22Rv1 (cell line): ENCODE measurements at regions not wholly inside any gene's neighbourhood (a gene's known extent, or its start where the extent isn't known, plus 50 kb on each side); places are given as distances from the start of the nearest gene placed in this dataset.

Experiments used
- ZFX ChIP-seq: fragments of 450-650 bp; IDR thresholded peaks from 2 replicates; pipeline ENCODE4 v1.6.1; 2017; ENCODE audit warnings: antibody characterized with exemption, borderline replicate concordance
- TF ChIP-seq, protein P1 (sequence below): fragments of 450-650 bp; IDR thresholded peaks from 2 replicates; pipeline ENCODE4 v1.5.1; 2017; ENCODE audit warnings: mild to moderate bottlenecking

DNA sequence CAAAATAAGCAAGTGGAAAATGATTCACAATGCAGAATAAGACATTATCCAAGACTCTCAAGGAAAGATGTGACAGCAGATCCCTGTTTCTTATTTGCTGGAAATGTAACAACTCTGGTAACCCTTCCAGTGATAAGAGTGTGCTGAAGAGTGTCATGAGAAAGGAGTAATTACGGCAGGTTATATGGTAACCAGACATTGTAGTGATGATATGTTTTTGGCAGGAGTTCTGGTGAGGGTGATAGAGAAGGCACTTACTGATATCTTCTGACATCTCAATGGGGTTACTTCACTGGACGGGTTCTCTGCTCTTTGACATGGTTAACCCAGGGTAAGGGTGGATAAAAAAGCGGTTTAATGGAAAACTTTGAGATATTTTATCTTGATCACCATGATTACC lies 1270.9 kb downstream of the CDH11 start:
- TF ChIP-seq, protein P1, sequence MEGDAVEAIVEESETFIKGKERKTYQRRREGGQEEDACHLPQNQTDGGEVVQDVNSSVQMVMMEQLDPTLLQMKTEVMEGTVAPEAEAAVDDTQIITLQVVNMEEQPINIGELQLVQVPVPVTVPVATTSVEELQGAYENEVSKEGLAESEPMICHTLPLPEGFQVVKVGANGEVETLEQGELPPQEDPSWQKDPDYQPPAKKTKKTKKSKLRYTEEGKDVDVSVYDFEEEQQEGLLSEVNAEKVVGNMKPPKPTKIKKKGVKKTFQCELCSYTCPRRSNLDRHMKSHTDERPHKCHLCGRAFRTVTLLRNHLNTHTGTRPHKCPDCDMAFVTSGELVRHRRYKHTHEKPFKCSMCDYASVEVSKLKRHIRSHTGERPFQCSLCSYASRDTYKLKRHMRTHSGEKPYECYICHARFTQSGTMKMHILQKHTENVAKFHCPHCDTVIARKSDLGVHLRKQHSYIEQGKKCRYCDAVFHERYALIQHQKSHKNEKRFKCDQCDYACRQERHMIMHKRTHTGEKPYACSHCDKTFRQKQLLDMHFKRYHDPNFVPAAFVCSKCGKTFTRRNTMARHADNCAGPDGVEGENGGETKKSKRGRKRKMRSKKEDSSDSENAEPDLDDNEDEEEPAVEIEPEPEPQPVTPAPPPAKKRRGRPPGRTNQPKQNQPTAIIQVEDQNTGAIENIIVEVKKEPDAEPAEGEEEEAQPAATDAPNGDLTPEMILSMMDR = no peak
- no peak for TF ChIP-seq ZFX
